HG03520 (cell line): ENCODE measurements at regions not wholly inside any gene's neighbourhood (a gene's known extent, or its start where the extent isn't known, plus 50 kb on each side); places are given as distances from the start of the nearest gene placed in this dataset.

ENCODE experiments used
- ATAC-seq: cut with Tn5 transposase; IDR thresholded peaks from one replicate; pipeline ENCODE4 v1.9.1; 2021; ENCODE audit warnings: mild to moderate bottlenecking, moderate library complexity; ENCODE audit not compliant: unreplicated experiment

DNA sequence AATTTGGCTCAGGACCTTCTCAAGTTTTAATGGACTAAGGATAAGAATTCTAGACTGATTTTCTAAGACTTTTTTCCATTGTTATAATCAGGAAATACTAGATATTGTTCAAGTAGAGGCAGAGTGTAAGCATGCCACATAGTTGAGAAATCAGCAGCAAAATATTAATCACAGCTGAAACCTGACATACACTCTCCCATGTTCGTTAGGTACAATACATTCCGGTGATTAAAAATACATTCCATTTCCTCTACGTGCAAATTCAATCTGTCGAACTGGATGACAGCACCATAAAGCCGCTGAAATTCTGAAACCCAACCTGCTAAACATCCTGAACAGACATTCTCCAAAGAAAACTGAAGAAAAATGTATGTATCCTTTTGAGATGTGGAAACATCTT, 587.6 kb upstream of the DIPK2B start:
- ATAC-seq, result no peak

DNA sequence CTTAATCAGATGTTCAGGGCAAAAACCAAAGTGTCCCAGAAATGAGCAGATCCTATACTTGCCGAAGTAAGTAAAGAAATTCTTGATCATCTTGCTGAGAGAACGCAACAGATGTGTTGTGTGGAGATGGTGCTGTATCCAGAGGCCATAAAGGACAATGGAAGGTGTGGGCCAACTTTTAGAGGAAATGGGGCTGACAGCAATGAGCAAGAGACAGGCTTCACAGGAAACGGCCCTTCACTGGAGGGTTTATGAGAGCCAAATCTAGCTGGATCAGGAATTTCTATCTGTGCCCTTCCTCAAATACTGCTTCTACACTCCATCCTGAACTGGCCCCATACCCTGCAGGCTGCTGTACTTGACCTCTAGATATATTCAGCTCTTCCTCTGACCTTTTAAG, 583.9 kb upstream of the DIPK2B start:
- no peak for ATAC-seq

DNA sequence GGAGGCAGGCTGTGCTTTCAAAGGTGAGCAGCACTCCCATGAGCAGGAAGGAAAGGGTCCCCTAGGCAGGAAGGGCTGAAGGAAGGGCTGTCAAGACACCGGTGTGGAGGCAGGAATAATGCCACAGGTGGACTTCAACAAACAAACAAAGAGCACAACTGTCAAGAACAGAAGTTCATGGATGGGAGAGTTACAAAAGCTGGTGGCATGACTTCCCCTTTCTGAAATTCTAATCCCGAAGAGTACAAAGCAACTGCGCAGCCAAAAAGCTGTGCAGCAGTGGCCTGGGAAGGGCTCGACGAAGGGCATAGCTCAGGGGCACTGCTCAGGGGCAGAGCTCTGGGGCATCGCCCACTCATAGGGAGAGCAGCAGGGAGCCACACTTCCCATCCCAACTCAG, 582.3 kb upstream of the DIPK2B start:
- no peak for ATAC-seq

DNA sequence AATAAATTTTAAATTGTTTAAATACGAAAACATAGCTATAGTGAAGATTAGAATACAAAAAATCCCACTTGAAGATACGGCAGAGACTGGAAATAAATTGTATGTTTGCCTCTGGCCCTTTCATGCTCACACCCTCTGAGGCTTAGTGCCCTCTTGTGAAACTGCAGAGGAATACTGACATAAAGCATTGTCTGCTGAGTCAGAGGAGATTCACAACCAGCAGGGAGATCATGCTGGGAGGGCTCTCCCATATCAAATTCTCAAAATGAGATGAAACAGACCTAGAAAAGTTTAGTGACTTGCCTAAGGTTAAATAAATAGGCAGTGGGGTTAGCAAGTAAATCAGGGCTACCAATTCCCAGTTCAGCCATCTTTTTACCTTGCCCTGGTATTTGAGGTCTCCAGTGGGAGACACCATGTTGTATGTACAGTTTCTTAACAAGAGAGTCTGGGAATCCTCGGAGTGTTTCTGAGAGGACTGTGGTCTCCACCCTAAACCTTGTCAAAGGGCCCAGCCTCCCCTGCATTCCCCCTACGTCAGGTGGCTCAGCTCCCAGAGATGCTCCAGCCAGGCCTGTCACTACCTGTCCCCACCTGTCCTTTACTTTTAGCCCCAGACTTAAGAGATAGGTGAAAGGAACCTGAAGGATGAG, 581.4 kb upstream of the DIPK2B start:
- ATAC-seq, result no peak

DNA sequence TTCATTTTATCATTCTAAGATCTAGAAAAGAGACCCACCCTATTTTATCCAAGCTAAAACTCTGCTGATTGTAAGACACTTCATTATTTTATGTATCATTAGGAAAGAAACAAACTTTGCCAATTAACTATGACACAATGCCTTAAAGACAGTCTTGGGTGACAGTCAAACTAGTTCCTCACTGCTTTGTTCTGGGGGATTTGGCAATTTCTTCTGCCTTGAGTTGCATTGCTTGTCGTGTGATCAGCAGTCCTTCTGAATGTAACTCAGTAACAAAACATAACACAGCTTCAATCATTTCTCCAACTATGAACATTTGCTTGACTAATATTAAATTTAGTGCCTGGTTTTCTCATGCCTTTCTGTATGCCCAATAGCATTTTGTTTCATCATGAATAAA, 577.9 kb upstream of the DIPK2B start:
- ATAC-seq, result no peak

DNA sequence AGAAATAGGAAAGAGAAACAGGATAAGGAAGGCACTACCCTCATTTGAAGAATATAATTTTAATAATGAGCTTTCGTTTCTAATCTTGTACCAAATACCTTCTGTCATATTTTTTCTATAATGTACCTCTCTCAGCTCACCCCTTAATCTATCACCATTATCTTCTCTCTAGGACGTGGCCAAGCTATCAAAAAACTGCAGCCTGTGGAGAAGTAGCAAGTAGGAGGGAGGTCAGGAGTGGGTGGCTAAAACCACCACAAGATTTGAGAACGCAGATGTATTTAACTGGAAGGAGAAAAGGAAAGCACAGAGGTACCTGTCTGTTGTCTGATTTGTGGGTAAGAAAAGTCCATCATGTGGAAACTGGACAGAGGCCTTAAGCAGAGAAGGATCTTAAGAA, 576.7 kb upstream of the DIPK2B start:
- ATAC-seq, result no peak

DNA sequence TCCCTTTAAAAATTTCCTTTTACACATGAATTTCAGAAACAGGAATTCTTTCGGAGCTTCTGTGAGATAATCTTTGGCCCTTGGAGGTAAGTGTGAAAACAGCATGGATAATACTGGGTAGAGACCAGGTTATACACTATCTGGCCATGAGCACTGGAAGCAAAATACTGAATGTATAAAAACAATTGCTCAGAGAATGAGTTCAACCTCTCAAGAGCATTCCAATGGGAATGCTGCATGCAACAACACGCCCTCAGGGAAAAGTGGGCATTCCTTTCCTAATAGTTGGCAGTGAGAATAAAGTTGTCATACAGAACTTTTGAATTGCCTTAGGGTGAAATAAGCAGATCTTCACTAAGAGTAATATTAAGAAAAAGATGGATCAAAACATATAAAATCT, 574.8 kb upstream of the DIPK2B start:
- ATAC-seq, result no peak

DNA sequence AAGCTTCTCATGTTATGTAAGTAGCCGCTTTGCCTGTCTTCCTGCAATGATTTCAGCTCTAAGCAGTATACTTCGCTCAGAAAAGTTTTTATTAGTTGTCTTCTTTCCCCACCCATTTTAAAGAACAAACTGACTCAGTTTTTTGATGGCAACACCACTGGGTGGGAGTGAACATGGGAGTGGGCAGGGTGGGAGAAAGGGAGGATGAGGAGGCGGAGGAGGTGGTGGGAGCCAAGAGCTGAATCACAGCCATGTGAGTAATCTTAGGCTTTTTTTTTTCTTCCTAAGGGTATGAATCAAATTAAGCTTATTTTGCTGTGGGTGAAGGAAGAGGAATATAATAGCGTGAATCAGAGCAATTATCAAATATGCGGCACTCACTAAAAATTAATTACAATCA, 574.3 kb upstream of the DIPK2B start:
- no peak for ATAC-seq

DNA sequence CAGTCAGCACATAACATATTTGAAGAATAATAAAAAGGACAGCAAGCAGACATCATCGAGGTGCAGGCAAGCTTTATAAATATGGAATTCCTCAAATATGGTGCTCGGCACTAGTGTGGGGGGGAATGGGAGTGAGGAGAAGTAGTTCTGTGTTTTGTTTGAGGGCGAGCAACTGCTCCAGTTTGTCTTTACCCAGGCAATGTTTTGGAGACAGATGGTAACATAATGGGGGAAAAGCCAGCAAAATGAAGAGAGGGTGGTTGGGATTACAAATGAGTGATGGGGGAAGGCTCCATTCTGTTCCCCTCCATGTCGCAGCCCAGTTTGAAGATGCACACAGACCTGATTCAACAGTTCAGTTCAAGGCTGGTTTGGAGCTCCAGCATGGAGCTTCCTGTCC, 572.9 kb upstream of the DIPK2B start:
- ATAC-seq, result no peak

DNA sequence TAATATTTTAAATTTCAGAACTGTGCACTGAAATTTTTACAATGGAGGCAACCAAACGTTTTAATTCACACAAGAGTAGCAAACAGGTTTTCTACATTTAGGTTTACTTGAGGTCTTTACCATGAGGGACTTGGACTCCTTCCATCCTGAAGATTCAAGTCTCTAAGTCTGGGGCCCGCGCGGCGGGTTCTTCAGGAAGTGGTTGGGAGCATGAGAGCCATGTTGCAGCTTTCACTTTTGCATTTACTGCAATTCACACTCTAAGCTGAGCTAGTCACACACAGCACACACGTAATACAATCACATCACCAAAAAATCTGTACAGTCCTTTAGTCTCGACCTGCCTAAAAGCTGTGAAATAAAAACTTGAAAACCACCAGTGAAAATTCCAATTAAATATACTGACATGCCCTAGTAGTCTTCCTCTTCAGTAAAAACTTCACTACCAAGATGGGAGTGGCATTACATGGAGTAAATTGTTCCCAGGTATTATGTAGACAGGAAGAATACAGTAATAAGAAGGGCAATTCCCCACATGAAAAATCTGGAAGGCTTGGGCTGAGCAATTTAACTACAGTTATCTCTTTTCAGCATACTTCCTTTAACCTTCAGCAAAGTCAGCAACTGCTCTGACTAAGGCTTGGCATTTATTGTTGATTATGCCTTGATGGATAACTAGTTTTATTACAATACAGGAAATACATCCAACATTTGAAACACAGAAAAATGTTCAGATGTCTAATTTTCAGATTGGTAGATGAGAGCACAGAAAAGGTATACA, 571.1 kb upstream of the DIPK2B start:
- ATAC-seq, result no peak

DNA sequence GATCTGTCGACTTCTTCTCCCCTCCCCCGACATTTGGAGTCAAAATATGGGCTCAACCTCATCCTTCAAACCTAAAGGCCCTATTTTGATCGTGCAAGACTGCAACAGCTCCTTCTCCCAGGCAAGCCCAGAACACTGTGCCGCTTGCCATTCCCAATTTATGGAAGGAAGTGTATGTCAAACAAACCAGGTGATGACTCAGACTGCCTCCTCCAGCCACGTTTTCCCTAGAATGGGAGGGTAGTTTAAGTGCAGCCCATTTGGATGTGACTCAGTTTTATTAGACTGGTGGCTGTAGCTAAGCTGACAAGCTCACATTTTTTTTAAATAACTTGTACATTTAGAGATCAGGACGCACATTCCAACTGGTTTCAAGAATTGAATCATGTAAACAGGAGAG, 570.4 kb upstream of the DIPK2B start:
- no peak for ATAC-seq

DNA sequence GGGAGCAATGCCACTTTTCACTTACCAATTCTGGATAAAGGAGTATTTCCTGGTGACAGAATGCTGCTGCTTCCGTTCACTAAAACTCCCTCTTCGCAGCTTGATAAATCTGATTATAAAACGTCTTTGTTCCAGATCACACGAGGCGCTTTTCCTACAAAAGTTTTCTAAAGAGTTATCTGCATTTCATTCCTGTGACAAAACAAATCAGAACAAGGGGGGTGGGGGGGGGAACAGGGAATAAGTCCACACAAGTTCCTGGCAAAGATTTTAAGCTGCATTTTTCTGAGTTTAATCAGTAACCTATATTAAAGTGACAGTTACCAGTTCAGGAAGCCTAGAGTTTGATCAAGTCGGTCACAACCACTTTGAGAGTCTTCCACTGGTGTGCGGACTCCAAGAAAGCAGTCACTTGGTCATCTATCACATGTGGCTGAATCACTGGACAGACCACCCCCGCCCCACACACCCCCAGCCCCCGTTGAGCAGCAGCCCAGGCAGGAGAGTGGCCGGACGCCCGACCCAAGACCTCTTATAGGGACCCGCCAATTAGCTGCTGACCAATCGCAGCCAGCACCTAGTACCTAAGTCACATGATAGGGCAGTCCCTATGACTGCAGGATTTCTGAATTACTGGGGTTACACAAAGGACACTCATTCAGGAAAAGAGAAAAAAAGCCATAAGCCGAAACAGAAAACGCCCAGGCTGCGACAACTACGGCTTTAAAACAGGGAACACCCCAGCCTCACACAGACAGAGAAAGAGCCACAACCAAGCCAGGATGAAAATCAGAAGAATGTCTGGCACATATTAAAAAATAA, 569.3 kb upstream of the DIPK2B start:
- peak; percentile 68 for ATAC-seq

DNA sequence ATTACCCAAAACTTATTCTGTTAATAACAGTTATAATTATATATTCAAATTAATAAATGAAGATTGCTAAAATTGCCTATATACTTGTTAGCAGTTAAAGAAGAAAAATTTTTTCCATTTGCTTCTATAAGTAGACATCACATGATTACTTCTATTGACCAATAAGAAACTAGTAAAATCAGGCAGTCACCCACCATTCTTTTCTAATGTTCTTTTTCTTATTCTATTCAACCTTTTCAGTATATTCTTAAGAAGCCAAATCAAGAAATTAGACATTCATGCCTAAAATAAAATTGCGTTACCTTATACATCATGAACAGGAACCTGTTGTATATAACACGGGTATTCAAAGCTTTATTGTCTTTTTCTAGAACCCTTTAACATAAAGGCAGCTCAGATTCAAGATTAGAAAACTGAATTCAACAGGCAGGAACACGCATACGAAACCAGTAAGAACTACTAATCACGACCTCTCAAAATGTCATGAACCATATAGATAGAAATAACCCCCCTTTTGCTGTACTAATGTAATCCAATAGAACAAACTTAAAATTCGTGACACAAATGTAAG, 568.1 kb upstream of the DIPK2B start:
- ATAC-seq, result no peak

DNA sequence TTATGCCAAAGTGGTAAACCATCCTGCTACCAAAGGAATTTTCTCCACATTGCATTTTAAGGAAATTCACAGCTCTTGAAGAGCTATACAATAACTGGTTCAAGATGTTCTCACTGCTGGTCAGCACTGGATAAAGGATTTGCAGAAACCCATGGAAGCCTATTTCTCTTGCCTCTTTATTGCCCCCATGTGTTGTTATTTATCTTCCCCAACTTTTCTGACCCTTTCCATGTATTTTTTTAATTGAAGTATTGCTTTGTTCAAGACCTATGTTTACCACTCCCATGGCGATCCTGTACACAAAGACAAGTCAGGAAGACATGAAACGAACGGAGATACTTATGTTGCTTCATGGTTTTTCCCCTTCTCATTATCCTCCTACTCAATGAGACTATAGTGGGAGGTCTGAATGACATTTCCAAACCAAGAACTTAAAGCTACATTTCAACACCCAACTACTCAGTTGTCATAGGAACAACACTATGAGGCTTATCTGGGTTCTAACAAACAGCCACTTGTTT, 566.4 kb upstream of the DIPK2B start:
- no peak for ATAC-seq

DNA sequence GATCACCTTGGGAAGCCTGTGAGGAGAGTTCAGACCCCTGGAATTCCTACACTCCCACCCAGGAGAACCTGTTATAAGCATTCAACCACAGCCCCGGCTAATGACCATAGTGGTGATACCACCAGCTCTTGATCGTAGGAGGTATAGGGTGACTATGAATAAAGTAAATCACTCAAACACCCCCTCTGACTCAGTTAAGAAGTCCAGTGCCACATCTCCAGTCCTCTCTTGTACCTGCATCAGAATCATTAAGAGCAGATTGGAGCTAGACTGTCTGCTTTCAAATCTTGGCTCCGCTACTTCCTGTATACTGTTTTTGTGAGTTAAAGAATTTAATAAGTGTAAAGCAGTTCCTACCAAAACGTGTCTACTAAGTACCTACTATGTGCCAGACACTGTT, 565.1 kb upstream of the DIPK2B start:
- no peak for ATAC-seq

DNA sequence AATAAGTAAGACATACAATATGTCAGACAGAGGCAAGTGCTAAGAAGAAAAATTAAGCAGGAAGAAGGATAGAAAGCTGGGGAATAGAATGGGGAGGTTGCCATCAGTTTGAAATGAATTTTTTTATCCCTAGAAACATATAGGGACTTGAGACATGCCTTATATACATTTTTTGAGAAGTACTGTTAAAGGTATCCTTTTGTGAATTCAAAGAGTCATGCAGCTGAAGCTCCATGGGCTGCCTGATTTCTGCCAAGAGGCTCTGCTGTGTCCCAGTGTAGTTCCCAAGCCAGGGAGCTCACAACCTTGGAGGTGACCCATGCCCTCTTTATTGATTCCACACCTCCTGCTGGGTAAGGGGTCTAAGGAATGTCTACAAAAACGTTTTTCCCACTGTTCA, 564.6 kb upstream of the DIPK2B start:
- no peak for ATAC-seq

DNA sequence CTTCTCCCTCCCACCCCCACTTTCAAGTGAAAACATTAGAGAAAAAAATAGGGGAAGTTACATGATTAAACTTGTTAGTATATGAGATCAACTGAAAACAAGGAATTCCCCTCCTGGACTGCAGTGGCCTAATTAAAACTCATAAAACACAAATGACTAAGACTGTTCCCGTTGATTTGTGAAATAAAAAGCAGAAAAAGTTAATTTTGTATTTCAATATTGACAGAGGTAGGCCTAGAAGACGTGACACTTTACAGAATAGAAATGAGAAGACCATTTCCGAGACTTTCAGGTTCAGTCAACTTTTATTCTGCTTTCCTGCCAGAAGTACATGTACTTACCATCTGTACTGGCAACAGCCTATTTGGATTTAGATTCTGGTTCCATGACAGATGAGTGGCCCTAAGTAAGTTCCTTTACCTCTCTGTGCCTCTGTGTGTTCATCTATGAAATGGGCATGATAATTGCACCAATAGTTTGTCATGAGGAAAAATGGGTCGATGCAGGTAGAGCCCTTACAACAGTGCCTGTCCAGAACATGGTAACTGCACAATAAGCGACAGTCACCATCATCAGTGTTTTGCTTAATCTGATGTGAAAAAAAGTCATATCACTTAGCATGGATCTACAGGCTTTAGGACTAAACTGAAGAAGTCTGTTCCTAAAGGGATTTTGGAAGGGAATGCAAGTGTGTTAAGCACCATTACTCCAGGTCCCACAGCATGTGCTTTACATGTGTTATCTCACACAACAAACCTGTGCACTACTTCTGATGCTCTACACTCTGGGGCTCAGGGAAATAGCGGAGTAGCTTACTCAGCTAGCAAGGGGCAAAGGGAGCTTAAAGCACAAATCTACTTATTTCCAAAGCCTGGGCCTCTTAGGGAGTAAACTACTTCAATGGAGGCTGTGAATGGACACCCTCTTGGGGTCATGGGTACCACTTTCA, 562.3 kb upstream of the DIPK2B start:
- no peak for ATAC-seq

DNA sequence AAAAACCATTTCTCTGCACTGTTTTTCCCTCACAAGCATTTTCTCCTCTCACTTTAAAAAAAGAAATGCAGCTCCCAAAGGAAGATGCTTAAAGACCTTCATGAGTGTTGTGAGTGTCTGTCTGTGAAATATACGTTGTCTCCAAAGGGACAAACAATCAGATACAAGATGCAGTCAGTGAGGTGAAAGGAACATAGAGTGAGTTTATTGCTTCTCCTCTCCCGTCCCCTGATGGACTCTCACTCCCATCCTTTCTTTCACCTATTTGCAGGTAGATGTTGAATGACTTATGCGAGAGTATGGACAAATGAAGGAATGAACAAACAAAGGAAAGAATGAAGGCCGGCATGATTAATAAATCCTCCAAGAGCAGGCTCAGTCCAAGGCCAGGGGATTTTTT, 561.2 kb upstream of the DIPK2B start:
- ATAC-seq, result no peak

DNA sequence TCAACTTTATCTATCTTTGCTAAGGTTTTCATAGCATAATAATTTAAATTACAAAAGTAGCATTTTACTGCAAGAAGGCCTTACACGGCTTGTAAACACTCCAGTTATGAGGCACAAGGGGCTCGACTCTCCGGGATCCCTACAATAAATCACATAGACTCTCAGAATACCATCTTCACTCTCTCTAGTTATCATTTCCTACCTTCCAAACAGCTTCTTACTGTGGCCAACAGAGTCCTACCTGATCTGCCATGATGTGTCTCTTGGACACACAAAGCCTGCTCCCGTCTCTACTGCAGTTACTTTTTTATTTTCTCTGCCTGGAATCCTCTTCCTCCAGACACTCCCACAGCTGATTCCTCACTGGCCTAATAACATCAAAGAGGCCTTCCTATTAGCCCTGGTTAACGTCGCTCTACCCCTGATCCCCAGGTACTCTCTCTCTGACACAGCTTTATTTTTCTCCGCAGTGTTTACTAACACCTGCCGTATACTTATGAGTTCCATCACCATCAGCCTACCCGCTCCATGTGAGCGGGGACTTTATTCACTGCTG, 559.6 kb upstream of the DIPK2B start:
- ATAC-seq, result no peak
